Islet of Langerhans (tissue), 1 donor: ENCODE measurements at regions not wholly inside any gene's neighbourhood (a gene's known extent, or its start where the extent isn't known, plus 50 kb on each side); places are given as distances from the start of the nearest gene placed in this dataset.
"Not testable (repeated sequence)": the region's sequence is repeated elsewhere in the genome, so short reads cannot be mapped to it uniquely, and the experiment has no call there.

Experiments
- FAIRE-seq: peaks from one replicate; lab custom pipeline; 2011; peaks lifted over from hg19 to GRCh38; lab: Jason Lieb, UNC

DNA sequence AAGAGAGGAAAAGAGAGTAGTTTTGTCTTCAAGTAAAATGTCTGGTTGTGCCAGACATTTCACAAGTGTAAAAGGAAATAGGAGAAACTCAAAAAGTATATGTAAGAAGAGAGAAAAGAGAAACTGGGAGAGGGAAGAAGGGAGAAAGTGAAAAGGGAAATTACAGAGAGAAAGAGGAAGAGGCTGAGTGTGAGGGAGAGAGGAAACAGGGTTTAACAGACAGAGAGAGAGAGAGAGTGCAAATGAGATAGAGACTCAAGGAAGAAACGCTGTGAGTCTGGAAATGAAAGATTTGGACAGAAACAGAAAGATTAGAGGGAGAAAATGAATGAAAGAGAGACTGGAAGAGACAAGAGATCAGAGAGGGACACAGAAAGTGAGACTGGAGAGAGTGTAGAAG is 806.2 kb downstream of the PLA2G4A start:
- FAIRE-seq, result no peak

DNA sequence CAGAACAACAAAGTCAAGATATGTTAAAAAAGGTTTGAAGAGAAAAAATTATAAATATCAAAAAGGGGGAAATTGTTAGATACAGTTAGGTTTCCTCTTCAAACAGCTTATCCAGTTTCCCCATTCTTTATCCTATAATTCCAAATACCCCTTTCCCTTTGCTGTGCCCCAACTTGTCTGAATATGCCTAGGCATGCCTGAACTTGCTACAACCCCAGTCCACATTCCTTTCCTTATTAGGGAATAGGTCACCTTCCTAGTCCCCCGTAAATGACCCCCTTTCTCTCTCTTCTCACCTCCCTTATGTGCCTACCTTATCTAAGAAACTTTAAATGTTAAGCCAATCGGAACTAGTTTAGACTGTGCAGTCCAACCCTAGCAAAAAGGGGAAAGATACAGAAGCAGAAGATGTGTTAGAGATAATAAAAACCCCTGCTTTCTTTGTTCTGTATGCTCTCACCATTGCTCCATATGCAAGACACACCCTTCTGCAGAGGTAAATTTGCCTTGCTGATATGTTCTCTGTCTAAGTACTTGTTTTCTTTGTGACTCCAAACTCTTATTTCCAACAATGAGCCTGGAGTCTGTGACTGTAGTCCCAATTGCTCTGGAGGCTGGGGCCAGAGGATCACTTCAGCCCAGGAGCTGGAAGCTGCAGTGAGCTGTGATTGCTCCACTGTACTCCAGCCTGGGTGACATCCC is 810.1 kb downstream of the PLA2G4A start:
- FAIRE-seq, result no peak

DNA sequence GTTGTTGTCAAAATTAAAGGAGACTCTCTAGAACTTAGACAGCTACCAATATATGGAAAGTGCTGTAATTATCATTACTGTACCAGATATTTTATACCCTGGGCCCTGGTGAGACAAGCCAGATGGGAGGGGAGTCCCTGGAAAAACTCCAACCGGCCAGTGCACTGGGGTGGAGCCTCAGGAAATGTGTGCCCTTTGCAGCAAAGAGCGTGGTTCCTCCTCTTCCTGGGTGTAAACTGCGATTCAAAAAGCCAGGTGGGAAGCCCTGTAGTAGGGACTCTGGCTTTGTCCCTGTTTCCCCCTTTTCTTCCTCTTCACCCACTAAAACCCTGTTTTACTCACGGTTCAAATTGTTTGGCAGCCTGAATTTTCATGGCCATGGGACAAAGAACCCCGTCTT is 812.3 kb downstream of the PLA2G4A start:
- no peak for FAIRE-seq

DNA sequence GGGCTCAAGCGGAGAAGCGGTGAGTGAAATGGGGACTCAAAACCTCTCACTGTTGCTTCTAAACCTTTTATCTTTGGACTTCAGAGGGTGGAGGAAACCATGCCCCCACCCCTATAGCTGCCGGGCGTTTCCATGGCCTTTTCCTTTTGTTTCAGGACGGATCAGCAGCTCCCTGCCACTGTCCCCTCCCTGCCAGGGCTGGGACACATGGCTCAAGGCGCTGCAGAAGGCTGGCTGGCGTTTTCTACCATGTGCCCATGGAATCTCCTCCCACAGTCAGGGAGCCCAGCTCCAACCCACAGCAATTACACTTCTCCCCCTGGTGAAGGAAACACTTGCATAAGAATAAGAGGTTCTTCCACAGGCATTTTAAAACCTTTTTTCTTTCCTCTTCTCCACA is 812.7 kb downstream of the PLA2G4A start:
- no peak for FAIRE-seq

DNA sequence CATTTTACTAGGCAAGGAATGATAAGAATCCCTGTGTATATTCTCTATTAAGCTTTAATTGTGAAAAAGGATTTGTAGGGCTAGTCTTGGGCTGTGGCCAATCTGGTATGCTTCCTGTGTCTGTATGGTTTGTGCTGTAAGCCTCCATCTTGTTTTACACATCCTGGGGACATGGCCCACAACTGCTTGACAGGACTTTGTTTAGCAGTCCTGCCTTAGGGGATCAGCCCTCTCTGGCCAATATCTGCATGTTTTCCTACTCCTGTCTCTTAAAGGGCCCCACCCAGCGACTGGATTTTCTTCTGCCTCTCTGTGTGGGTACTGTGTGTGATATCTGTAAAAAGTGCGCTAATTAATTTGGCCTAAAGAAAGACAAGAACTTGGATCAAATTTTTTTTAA is 813.2 kb downstream of the PLA2G4A start:
- FAIRE-seq, result no peak

DNA sequence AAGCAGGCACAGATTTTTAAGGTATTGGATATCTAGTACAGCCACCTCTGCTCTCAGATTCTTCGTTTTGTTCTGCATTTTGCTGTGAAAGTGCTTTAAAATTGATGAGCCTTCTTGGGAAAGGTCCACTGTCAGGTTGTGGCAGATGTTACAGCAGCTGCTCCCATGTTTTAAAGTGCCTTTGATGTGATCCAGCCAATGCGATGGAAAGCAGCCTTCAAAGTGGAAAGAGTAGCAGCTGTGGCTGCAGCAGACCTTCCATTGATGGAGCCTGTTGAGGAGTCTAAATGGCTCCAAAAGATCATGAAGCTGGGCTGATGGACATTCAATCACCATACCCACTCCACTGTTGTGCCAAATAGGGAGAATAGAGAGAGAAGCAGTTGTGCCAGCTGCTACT is 816.9 kb downstream of the PLA2G4A start:
- no peak for FAIRE-seq

DNA sequence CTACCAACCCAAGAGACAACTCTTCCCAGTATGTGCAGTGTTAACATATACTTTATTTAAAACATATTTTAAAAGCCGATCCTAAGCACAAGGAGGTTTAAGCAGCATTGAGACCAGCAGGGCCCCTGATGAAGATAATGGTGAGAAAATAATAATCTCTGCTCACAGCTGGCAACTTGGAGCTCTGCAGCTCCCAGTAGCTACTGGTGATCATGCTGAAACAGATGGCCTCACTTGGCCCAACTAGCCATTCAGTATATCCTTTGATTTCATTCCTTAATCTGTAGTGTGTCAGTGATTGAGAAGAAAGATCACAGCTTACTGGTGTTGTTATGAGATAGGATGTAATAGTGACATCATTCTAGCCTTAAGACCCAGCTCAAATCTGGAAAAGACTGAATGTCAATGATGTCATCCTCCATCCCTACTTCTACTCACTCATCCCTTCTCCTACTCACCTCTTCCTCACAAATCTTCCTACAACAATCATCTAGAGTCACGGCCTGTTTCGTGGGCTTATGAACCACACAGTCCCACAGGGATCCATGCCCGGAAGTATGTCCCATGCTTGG is 817.9 kb downstream of the PLA2G4A start:
- FAIRE-seq, result no peak

DNA sequence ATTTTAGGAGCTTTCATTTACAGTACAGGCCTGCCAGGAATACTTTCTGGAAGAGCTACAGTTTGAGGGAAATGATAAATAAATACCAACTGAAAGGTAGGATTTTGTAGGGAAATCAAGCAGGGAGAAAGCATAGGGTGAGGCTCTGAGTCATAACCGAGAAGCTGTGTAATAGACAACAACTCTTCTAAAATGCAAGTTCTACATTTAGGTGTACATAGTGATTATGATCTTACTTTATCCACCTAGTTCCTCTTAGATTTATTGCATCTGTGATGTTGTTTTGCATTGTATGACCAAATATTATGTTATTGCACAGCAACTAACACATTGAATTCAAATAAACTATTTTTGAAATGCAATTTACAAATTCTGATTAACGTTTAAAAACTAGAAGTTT is 819.3 kb downstream of the PLA2G4A start:
- no peak for FAIRE-seq

DNA sequence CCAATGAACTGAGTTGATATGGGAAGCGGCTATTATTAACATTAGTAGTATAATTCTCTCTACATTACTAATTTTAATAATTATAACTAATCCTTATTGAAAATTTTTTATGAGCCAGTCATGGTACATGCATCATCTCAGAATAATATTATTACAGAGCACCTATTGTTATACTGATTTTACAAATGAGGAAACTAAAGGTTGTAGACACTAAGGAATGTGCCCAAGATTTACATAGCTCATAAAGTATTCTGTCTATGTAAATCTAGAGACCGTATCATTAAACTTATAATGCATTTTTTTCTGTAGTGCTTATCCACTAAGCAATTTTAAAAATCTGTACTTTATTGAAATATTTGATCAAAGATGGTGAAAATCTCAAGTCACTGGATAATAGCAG is 825.9 kb downstream of the PLA2G4A start:
- no peak for FAIRE-seq

DNA sequence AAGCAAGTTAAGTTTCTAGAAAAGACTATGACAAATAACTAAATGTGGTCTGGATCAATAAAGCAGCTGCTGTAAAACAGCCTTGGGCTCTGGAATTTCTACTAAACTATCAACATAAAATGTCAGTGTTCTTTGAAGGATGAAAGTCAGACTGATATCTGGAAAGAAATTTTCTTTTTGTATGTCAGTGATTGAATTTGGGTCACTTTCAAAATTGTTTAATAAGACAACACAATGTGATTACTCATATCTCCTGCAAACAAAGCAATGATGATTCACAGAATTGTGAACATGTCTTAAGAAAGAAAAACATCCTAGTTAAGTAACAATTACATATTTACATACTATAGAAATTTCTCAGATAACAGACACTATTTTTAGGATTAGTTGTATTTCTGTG is 826.4 kb downstream of the PLA2G4A start:
- FAIRE-seq, result no peak

DNA sequence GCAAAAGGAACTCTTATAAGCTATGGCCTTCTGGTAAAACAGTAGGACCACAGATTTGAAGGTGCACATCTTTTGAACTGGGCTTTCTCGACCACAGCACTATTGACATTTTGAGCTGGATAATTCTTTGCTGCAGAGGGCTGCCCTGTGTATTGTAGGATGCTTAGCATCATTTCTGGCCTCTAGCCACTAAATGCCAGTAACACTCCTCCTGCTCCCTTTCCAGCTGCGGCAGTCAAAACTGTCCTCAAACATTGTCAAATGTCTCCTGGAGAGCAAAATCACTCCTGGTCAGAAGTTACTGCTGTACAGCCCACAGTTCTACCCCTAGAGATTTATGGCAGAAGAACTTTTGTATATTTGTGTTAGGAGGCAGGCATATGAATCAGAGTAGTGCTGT is 836.7 kb downstream of the PLA2G4A start:
- no peak for FAIRE-seq

DNA sequence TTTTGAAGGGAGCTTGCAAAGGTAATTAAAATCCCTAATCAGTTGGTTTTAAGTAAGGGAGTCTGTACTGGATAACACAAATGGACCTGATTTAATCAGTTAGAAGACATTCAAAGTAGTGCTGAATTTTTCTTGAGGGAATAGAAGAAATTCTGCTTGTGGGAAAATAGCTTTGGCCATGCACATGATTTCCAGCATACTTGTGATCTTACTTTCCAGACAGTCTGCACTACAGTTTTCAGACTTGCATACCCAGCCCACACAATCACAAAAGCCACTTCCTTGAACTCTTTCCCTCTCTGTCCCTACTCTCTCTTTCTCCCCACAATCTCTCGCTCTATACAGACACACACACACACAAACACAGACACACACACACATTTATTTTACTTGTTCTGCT is 852.1 kb downstream of the PLA2G4A start:
- FAIRE-seq, result no peak

DNA sequence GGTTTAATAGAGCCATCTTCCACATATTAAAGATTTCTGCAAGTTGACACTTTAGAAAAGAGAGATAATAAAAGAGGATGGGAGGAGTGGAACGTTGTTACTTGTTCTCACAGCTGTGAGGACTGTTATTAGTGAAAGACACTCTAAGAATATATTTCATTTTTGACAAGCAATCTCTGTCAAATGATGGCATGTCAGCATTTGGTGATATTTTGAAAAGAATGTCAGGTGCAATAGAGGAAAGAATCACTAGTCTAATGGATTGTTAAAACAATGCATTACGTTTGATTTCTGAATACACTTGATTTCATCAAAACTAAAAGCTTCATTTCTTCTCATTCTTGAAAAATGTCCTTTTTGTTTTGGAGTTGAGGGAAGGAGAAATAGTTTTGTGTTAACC is 853.4 kb downstream of the PLA2G4A start:
- no peak for FAIRE-seq

DNA sequence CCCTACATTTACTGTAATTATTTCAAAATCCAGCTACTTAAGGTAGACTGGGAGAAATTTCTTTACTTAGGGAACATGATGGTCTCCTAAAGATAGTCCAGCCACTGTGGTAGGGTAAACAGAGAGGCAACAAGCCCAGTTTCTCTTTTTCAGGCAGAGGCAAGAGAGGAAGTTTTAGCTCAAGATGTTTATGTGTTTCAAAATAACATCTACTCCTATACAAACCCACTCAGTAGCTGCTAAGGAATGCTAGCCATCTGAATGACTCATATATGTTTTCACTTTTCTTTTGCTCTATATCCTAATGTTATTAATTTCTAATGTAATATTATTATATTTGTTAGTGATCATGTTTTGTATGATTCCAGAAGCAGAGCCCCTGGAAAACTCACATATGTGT is 856.6 kb downstream of the PLA2G4A start:
- FAIRE-seq, result no peak

DNA sequence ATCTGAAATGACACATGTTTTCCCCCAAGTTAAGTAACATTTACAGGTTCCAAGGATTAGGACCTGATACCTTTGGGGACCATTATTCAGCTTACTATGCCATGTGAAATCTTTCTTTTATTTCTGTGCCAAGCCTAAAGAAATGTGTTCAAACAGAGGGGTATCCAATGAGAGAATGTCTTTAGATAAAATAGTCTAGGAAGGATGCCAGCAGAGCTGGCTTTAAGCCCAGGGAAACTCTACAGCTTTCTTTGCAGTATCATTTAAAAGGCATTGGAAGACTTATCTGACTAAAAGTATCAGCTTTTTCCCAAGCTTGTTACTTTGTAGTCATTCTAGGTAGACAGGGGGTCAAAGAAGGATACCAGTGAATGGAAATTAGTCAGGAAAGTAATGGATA is 860.4 kb downstream of the PLA2G4A start:
- FAIRE-seq, result no peak

DNA sequence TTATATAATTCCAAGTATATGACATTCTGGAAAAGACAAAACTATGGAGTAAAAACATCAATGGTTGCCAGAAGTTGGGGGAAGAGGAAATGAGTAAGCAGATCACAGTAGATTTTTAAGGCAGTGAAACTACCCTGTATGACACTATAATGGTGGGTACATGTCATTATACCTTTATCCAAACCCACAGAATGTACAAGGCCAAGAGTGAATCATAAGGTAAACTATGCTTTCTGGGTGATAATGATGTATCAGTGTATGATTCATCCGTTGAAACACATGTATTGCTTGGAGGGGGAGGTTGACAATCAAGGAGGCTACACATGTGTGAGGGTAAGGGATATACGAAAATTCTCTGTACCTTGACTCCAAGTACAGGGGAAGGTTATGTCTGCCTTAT is 862.7 kb downstream of the PLA2G4A start:
- FAIRE-seq, result no peak

DNA sequence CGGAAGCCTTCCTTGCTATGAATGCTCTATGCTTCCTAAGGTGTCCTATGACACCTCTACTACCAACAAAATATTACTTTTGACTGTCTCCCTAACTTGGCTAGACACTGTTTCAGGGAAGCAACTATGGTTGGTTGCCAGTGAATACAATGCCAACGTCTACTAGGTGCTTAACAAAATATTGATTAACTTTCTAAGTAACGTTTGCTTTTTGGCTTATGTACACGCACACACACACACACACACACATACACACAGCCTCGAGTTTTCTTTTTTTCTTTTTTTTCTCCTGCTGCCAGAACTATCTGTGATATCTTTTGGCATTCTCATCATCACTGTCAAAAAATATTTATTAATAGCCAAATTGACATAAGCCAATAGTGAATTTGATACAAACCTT is 864.0 kb downstream of the PLA2G4A start:
- FAIRE-seq, result no peak

DNA sequence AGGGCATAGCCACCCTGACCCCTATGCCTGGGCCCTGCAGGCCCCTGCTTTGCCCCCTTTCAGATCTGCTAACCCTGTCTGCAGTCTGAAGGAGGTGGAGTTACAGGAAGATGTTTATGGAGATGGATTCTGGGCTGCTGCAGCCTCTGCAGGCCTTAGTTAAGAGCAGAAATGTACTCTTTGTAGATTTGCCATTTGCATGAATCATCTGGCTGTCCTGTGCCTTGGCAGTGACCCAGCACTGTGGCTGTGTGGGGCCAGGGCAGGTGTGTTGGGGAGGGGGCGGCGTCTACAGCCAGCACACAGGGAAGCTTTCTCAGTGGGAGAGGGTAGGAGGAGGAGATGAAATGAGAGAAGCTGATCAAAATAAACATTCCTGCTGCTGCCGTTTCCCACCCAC is 867.3 kb downstream of the PLA2G4A start:
- no peak for FAIRE-seq

DNA sequence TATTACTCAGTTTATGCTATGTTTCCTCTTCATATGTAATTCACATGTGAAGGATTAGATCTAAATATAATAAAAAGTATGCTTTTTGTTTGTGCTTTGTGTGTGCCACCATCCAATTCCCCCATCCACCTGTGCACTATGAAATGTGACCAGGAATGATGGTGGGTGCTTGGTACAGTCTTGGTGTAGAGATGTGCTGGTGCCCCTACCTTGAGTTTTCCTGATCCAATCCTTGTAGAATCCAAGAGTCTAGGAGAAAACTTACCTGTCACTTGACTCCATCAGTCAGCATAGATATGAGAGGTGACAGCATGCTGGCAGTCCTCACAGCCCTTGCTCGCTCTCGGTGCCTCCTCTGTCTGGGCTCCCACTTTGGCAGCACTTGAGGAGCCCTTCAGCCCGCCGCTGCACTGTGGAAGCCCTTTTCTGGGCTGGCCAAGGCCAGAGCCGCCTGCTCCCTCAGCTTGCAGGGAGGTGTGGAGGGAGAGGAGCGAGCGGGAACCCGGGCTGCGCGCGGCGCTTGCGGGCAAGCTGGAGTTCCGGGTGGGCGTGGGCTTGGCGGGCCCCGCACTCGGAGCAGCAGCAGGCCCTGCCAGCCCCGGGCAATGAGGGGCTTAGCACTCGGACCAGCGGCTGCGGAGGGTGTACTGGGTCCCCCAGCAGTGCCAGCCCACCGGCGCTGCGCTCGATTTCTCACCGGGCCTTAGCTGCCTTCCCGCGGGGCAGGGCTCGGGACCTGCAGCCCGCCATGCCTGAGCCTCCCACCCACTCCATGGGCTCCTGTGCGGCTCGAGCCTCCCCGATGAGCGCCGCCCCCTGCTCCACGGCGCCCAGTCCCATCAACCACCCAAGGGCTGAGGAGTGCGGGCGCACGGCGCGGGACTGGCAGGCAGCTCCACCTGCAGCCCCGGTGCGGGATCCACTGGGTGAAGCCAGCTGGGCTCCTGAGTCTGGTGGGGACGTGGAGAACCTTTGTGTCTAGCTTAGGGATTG is 874.7 kb downstream of the PLA2G4A start:
- not testable (repeated sequence) for FAIRE-seq

DNA sequence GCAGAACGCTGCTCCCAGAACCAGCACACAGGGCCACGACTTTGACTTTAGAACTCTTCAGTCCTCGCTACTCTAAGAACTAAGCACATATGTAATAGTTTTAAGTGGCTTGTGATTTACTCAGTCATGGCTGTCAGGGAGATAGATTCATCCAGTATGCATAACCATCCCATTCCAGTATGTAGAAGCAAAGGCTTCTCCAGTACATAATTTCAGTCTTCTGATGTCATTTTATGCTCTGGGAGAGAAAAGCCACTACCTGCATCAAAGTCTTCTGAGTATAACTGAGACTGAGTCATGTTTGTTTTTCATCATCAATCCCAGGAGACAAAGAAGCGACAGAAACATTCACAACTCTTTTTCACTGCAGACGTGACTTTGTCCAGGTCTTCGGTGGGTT is 885.7 kb downstream of the PLA2G4A start:
- no peak for FAIRE-seq

DNA sequence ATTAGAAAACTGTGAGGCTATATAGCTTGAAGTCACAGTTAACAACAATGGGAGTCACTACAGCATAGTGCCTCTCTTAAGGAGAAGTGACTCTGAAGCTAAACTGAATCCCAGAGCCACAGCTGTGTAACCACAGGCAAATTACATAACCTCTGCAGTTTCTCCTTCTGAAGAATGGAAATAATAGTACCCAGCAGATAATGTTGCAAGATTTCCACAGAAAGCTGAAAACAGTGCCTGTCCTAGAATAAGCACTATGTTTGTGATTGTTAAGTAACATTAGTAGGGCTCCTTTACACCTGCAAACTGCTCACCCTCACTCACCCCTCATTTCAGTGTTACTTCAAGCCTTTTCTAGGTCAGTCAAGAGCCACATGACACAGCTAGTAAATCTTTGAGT is 886.7 kb downstream of the PLA2G4A start:
- FAIRE-seq, result no peak

DNA sequence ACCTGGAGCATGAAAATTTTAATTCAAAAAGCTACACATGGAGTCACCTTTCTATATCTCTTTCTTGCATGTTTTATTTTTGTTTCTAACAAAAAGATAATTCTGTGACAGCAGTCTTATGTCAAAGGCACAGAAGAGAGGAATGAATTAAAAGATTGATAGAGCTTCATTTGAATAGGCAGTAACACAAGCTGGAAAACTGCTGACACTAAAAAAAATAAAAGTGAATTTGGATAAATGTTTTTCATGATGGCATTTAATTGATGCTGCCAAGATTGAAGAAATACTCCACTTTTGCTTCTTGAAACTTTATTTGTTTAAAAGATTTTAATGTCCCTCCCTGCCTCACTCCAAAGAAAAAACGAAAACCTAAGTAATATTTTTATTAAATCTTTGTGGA is 887.4 kb downstream of the PLA2G4A start:
- no peak for FAIRE-seq

DNA sequence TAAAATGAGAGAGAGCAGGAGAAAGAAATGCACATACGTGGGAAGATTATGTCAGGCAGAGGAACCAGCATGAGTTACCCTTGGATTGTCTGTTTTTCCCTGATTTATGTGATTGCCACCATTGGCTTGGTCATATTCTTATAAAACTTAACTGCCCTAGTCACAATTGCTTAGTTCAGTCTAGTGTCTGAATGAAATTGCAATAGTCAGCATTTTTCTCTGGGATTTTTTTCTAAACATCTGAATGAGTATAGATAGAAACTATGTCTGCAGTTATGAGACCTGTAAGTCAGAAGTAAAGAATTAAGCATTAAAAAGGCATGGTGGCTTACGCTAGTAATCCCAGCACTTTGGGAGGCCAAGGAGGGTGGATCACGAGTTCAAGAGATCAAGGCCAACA is 889.8 kb downstream of the PLA2G4A start:
- no peak for FAIRE-seq
